ENCODE measurements at regions not wholly inside any gene's neighbourhood (a gene's known extent, or its start where the extent isn't known, plus 50 kb on each side); places are given as distances from the start of the nearest gene placed in this dataset.

DNA sequence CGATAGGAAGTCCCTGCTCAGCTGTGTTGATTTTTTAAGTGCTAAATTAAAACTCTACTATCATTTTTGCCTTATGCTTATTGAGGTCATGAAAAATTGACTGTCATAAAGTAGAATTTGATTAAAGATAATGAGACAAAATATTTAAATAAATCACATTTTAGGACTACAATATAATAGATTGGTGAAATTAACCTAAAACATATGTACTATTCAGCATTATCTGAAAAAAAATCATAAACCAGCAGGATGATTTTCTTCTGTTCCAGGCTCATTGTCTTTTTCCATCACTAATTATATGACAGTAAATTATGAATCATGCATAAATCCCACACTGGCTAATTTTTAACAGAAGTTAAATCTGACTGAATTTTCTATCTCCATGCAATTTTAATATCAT, 373.6 kb upstream of the NRSN1 start:
- DNase-seq (ENCODE audit: low read depth, low spot score): no peak
- no peak overlapping the region for H3K4me3 Mint-ChIP-seq
- H3K27ac Mint-ChIP-seq (ENCODE audit: unreplicated experiment): no peak overlapping the region
- peaks cover 6% of the 10 kb centered on the region for H3K4me1 Mint-ChIP-seq
- no peaks in the 10 kb centered on the region for H3K27me3 Mint-ChIP-seq (ENCODE audit: low read depth)
- peaks cover 8% of the 10 kb centered on the region for H3K36me3 Mint-ChIP-seq (ENCODE audit: low read depth)
- peaks cover 10% of the 10 kb centered on the region for H3K9me3 Mint-ChIP-seq
- TF ChIP-seq CTCF (conservative IDR thresholded peaks at IDR 0.05): no peak

DNA sequence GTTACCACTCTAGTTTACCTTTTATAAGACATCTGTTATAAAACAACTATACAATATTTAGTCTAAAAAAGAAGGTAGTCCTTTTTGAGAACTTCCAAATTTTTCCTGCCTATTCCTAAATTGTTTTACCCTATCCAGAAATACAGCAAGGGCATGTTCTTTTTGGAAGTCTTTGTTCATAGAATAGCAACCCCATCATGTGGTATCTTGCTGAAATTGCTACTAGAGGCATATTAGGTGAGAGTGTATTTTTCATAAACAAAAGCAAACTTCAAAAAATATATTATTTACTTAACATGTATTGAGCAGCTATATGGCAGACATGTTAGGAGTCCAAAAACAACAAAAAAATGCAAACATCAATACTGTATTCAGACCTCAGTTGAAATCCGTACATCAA, 371.8 kb upstream of the NRSN1 start:
- Mint-ChIP-seq H3K27me3 (ENCODE audit: low read depth) (no peaks in the 10 kb centered on the region), H3K27ac (ENCODE audit: unreplicated experiment) (no peak overlapping the region), H3K4me1 (no peaks in the 10 kb centered on the region), H3K36me3 (ENCODE audit: low read depth) (peaks cover 8% of the 10 kb centered on the region), H3K9me3 (peaks cover 10% of the 10 kb centered on the region), H3K4me3 (no peak overlapping the region)
- DNase-seq (ENCODE audit: low read depth, low spot score): no peak
- TF ChIP-seq CTCF (conservative IDR thresholded peaks at IDR 0.05): peak; percentile 46

DNA sequence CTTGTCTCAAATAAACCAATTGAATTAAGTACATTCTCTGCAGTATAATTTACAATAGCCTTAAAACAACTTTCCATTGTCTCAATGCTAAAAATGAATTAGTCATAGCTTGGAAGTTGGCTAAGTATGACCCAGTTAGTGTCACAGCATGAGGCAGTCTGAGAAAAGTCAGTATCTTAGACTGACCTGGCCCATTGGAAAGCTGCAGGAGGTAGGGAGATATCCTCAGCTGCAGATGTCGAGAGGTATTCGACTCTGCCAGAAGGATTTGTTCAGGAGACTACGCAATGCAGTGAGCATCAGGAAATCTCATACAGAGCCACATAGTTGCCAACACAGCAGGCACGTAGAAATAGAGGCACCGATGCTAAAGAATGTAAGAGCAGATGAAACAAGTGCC, 350.9 kb upstream of the NRSN1 start:
- Mint-ChIP-seq H3K36me3 (ENCODE audit: low read depth) (no peaks in the 10 kb centered on the region), H3K4me1 (no peaks in the 10 kb centered on the region), H3K9me3 (no peaks in the 10 kb centered on the region), H3K27me3 (ENCODE audit: low read depth) (no peaks in the 10 kb centered on the region), H3K4me3 (no peak overlapping the region), H3K27ac (ENCODE audit: unreplicated experiment) (no peak overlapping the region)
- DNase-seq (ENCODE audit: low read depth, low spot score): no peak
- TF ChIP-seq CTCF (conservative IDR thresholded peaks at IDR 0.05): no peak

DNA sequence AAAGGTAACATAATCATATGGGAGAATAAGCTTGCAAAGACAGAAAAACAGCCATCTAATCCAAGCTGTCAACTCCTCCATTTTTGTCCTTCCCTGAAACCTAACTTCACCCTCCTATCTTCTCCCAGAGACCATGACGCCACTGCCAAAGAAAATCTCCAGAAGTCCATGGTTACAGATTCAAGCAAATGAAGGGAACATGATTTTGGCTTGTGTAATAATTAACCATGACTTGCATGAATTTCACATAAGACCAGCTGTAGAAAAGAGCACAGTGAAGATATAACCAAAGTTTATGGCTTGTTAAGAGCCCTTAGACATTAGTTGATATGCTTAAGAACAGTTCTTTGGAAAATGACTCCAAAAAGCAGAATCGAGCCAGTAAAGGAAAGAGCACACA, 342.1 kb upstream of the NRSN1 start:
- peaks cover 8% of the 10 kb centered on the region for H3K4me1 Mint-ChIP-seq
- no peak for DNase-seq (ENCODE audit: low read depth, low spot score)
- no peak overlapping the region for H3K4me3 Mint-ChIP-seq
- H3K27me3 Mint-ChIP-seq (ENCODE audit: low read depth): no peaks in the 10 kb centered on the region
- H3K27ac Mint-ChIP-seq (ENCODE audit: unreplicated experiment): peak overlapping the region; percentile 76
- TF ChIP-seq CTCF (conservative IDR thresholded peaks at IDR 0.05): no peak
- H3K36me3 Mint-ChIP-seq (ENCODE audit: low read depth): no peaks in the 10 kb centered on the region
- H3K9me3 Mint-ChIP-seq: no peaks in the 10 kb centered on the region

- Mint-ChIP-seq H3K27ac (ENCODE audit: unreplicated experiment) (no peak overlapping the region), H3K9me3 (no peaks in the 10 kb centered on the region)
- DNase-seq (ENCODE audit: low read depth, low spot score): no peak
Measured at GRCh38 chr6:23784301-23784919, 341.6 kb upstream of the NRSN1 start.

More at GRCh38 chr6:23784301-23784919, 341.6 kb upstream of the NRSN1 start:
- Mint-ChIP-seq H3K36me3 (ENCODE audit: low read depth) (no peaks in the 10 kb centered on the region), H3K4me1 (peaks cover 8% of the 10 kb centered on the region), H3K27me3 (ENCODE audit: low read depth) (no peaks in the 10 kb centered on the region), H3K4me3 (no peak overlapping the region)
- TF ChIP-seq CTCF (conservative IDR thresholded peaks at IDR 0.05): no peak
